NT2/D1 (cell line): ENCODE measurements at regions not wholly inside any gene's neighbourhood (a gene's known extent, or its start where the extent isn't known, plus 50 kb on each side); places are given as distances from the start of the nearest gene placed in this dataset.

ENCODE experiments used
- DNase-seq: peaks from one replicate; pipeline ENCODE4 v3.0.0-alpha.2; 2011; ENCODE audit warnings: low read depth, low spot score
- H3K27me3 ChIP-seq: 2 replicates; pipeline ENCODE4 v1.6.0; 2011; ENCODE audit warnings: mild to moderate bottlenecking; ENCODE audit not compliant: insufficient read length, insufficient read depth
- H3K36me3 ChIP-seq: 2 replicates; pipeline ENCODE4 v1.6.1; 2011; ENCODE audit warnings: mild to moderate bottlenecking, low read length, mixed read lengths; ENCODE audit not compliant: insufficient read depth, insufficient read length
- H3K4me1 ChIP-seq: 2 replicates; pipeline ENCODE4 v1.5.1; 2011; ENCODE audit not compliant: insufficient read depth, insufficient read length
- H3K4me3 ChIP-seq: 2 replicates; pipeline ENCODE4 v1.5.1; 2011; ENCODE audit warnings: low read depth; ENCODE audit not compliant: insufficient read length
- H3K9ac ChIP-seq: 2 replicates; pipeline ENCODE4 v1.6.0; 2011; ENCODE audit warnings: low read depth; ENCODE audit not compliant: insufficient read length
- H3K9me3 ChIP-seq: 2 replicates; pipeline ENCODE4 v1.5.1; 2011; ENCODE audit warnings: mild to moderate bottlenecking, low read length; ENCODE audit not compliant: insufficient read depth
- SUZ12 ChIP-seq: IDR thresholded peaks from 2 replicates; pipeline ENCODE4 v1.6.1; 2011; ENCODE audit not compliant: insufficient read length, insufficient read depth; ENCODE audit errors: extremely low read depth
- YY1 ChIP-seq: IDR thresholded peaks from 2 replicates; pipeline ENCODE4 v1.6.1; 2011; ENCODE audit not compliant: insufficient read length, insufficient read depth
- ZNF274 ChIP-seq: IDR thresholded peaks from 2 replicates; pipeline ENCODE4 v1.6.1; 2011; ENCODE audit warnings: mild to moderate bottlenecking, low read depth, low read length

GRCh38 chr21:41566500-41567014 lies 58.6 kb upstream of the TMPRSS2 start:
- Histone ChIP-seq H3K9me3 (0 out of 2 replicates have a peak, but pooled peaks cover 3% of the 10 kb centered on the region), H3K4me3 (no peak overlapping the region), H3K27me3 (peaks cover 8% of the 10 kb centered on the region)

GRCh38 chr21:41565550-41565949 lies 57.6 kb upstream of the TMPRSS2 start:
- H3K4me1 ChIP-seq = no peaks in the 10 kb centered on the region
- DNase-seq = no peak
- TF ChIP-seq SUZ12 (no peak), ZNF274 (no peak), YY1 (no peak)

More at GRCh38 chr21:41566500-41567014, 58.6 kb upstream of the TMPRSS2 start:
- DNase-seq = no peak
- TF ChIP-seq ZNF274 (no peak), YY1 (no peak), SUZ12 (no peak)
- H3K4me1 ChIP-seq = no peaks in the 10 kb centered on the region
- no peaks in the 10 kb centered on the region for H3K36me3 ChIP-seq
- H3K9ac ChIP-seq = no peak overlapping the region

GRCh38 chr21:41564871-41565274 lies 56.9 kb upstream of the TMPRSS2 start:
- Histone ChIP-seq H3K36me3 (no peaks in the 10 kb centered on the region), H3K9me3 (no peaks in the 10 kb centered on the region), H3K9ac (no peak overlapping the region), H3K27me3 (peaks cover 8% of the 10 kb centered on the region), H3K4me1 (no peaks in the 10 kb centered on the region), H3K4me3 (no peak overlapping the region)
- TF ChIP-seq SUZ12 (no peak), YY1 (no peak), ZNF274 (no peak)
- no peak for DNase-seq

More at GRCh38 chr21:41565550-41565949, 57.6 kb upstream of the TMPRSS2 start:
- H3K27me3 ChIP-seq = peaks cover 8% of the 10 kb centered on the region
- no peak overlapping the region for H3K9ac ChIP-seq
- H3K4me3 ChIP-seq = no peak overlapping the region
- H3K9me3 ChIP-seq = no peaks in the 10 kb centered on the region
- H3K36me3 ChIP-seq = no peaks in the 10 kb centered on the region

- TF ChIP-seq SUZ12 = no peak
- TF ChIP-seq ZNF274 = no peak
- TF ChIP-seq YY1 = no peak
- H3K36me3 ChIP-seq = no peaks in the 10 kb centered on the region
- no peaks in the 10 kb centered on the region for H3K9me3 ChIP-seq
- H3K4me1 ChIP-seq = no peaks in the 10 kb centered on the region
- H3K4me3 ChIP-seq = no peak overlapping the region
- H3K27me3 ChIP-seq = peaks cover 4% of the 10 kb centered on the region
- no peak overlapping the region for H3K9ac ChIP-seq
- DNase-seq = no peak
These were observed 54.4 kb upstream of the TMPRSS2 start for GRCh38 chr21:41562101-41563000.

GRCh38 chr21:41561701-41562100 lies 53.7 kb upstream of the TMPRSS2 start:
- no peak overlapping the region for H3K9ac ChIP-seq
- no peak for DNase-seq
- no peaks in the 10 kb centered on the region for H3K9me3 ChIP-seq
- H3K4me1 ChIP-seq = no peaks in the 10 kb centered on the region
- no peaks in the 10 kb centered on the region for H3K36me3 ChIP-seq
- H3K27me3 ChIP-seq = peaks cover 4% of the 10 kb centered on the region
- no peak overlapping the region for H3K4me3 ChIP-seq
- TF ChIP-seq ZNF274 = no peak

- Histone ChIP-seq H3K27me3 (no peaks in the 10 kb centered on the region), H3K9me3 (no peaks in the 10 kb centered on the region), H3K9ac (no peak overlapping the region), H3K4me3 (no peak overlapping the region), H3K4me1 (no peaks in the 10 kb centered on the region), H3K36me3 (no peaks in the 10 kb centered on the region)
- no peak for TF ChIP-seq YY1
- no peak for DNase-seq
These were observed 52.8 kb upstream of the TMPRSS2 start for GRCh38 chr21:41560661-41561158.

GRCh38 chr21:41559658-41560631 lies 52.0 kb upstream of the TMPRSS2 start:
- H3K4me3 ChIP-seq = no peak overlapping the region
- H3K4me1 ChIP-seq = no peaks in the 10 kb centered on the region
- H3K27me3 ChIP-seq = no peaks in the 10 kb centered on the region
- H3K9me3 ChIP-seq = no peaks in the 10 kb centered on the region
- no peaks in the 10 kb centered on the region for H3K36me3 ChIP-seq
- DNase-seq = no peak
- TF ChIP-seq SUZ12 = no peak
- TF ChIP-seq ZNF274 = no peak
- TF ChIP-seq YY1 = no peak
- H3K9ac ChIP-seq = no peak overlapping the region
